OCI-LY1 (cell line): ENCODE measurements at regions not wholly inside any gene's neighbourhood (a gene's known extent, or its start where the extent isn't known, plus 50 kb on each side); places are given as distances from the start of the nearest gene placed in this dataset.

ENCODE experiments used
- H2AFZ ChIP-seq: fragments of 200-600 bp; sonication (generic), shearing (Covaris generic); 2 replicates; pipeline ENCODE4 v1.6.0; 2014; ENCODE audit warnings: antibody characterized with exemption, mild to moderate bottlenecking, low read length
- H3F3A ChIP-seq: fragments of 200-600 bp; sonication (generic), shearing (Covaris generic); 2 replicates; pipeline ENCODE4 v1.6.0; 2014; ENCODE audit warnings: mild to moderate bottlenecking, antibody characterized with exemption, low read length, moderate library complexity; ENCODE audit not compliant: insufficient read depth
- H3K27ac ChIP-seq: fragments of 200-600 bp; sonication (generic); 2 replicates; pipeline ENCODE4 v1.5.1; 2014; ENCODE audit warnings: low read length, mixed run types, mild to moderate bottlenecking, low read depth; ENCODE audit not compliant: poor library complexity, severe bottlenecking
- H3K27me3 ChIP-seq: fragments of 200-600 bp; sonication (generic); 2 replicates; pipeline ENCODE4 v1.6.0; 2014; ENCODE audit warnings: antibody characterized with exemption, mild to moderate bottlenecking, low read length, moderate library complexity; ENCODE audit not compliant: insufficient read depth
- H3K36me3 ChIP-seq: fragments of 200-600 bp; sonication (generic); 2 replicates; pipeline ENCODE4 v1.6.1; 2014; ENCODE audit warnings: mild to moderate bottlenecking, antibody characterized with exemption, low read length, moderate library complexity, mixed read lengths; ENCODE audit not compliant: insufficient read depth
- H3K4me1 ChIP-seq: fragments of 200-600 bp; sonication (generic); 2 replicates; pipeline ENCODE4 v1.5.1; 2014; ENCODE audit warnings: mild to moderate bottlenecking, low read length, moderate library complexity; ENCODE audit not compliant: insufficient read depth, severe bottlenecking
- H3K4me2 ChIP-seq: fragments of 200-600 bp; sonication (generic), shearing (Covaris generic); 2 replicates; pipeline ENCODE4 v1.6.1; 2014; ENCODE audit warnings: low read length
- H3K4me3 ChIP-seq: fragments of 200-600 bp; sonication (generic); 2 replicates; pipeline ENCODE4 v1.5.1; 2014; ENCODE audit warnings: low read length, low read depth, mild to moderate bottlenecking, mixed read lengths; ENCODE audit not compliant: poor library complexity, severe bottlenecking
- H3K79me2 ChIP-seq: fragments of 200-600 bp; shearing (Covaris generic); 2 replicates; pipeline ENCODE4 v1.6.1; 2016; ENCODE audit warnings: mixed run types, low read length, mixed read lengths; ENCODE audit not compliant: insufficient read depth
- H3K9ac ChIP-seq: fragments of 200-600 bp; sonication (generic), shearing (Covaris generic); 2 replicates; pipeline ENCODE4 v1.6.1; 2014; ENCODE audit warnings: mild to moderate bottlenecking, low read length, mixed read lengths
- H3K9me2 ChIP-seq: fragments of 200-600 bp; sonication (generic), shearing (Covaris generic); 2 replicates; pipeline ENCODE4 v1.6.1; 2014; ENCODE audit warnings: low read depth, mild to moderate bottlenecking, low read length, mixed read lengths
- H3K9me3 ChIP-seq: fragments of 200-600 bp; shearing (Covaris generic); 2 replicates; pipeline ENCODE4 v1.6.1; 2014; ENCODE audit warnings: low read length, mixed read lengths
- H4K20me1 ChIP-seq: fragments of 200-600 bp; sonication (generic), shearing (Covaris generic); 2 replicates; pipeline ENCODE4 v1.6.0; 2016; ENCODE audit warnings: mild to moderate bottlenecking, low read length; ENCODE audit not compliant: insufficient read depth
- CTCF ChIP-seq: fragments of 200-600 bp; sonication (generic), shearing (Covaris generic); IDR thresholded peaks from 2 replicates; pipeline ENCODE4 v1.5.1; 2017; ENCODE audit warnings: mild to moderate bottlenecking, antibody characterized with exemption, low read length, moderate library complexity, mixed read lengths
- EZH2 ChIP-seq: fragments of 200-600 bp; sonication (generic), shearing (Covaris generic); IDR thresholded peaks from 2 replicates; pipeline ENCODE4 v1.8.0; 2017; ENCODE audit warnings: borderline replicate concordance, mixed run types, mild to moderate bottlenecking, antibody characterized with exemption, low read length, moderate library complexity, mixed read lengths

GRCh38 chr21:15616864-15617574 lies 112.8 kb upstream of the USP25 start:
- no peaks in the 10 kb centered on the region for H3K79me2 ChIP-seq
- no peak overlapping the region for H3K9ac ChIP-seq
- no peak for TF ChIP-seq CTCF
- no peak for TF ChIP-seq EZH2
- no peaks in the 10 kb centered on the region for H3K4me1 ChIP-seq
- no peaks in the 10 kb centered on the region for H3F3A ChIP-seq
- no peaks in the 10 kb centered on the region for H3K9me2 ChIP-seq
- no peak overlapping the region for H3K4me2 ChIP-seq
- H4K20me1 ChIP-seq: no peaks in the 10 kb centered on the region
- H3K4me3 ChIP-seq: no peak overlapping the region
- no peaks in the 10 kb centered on the region for H3K27me3 ChIP-seq
- no peaks in the 10 kb centered on the region for H3K36me3 ChIP-seq
- no peaks in the 10 kb centered on the region for H3K9me3 ChIP-seq
- no peak overlapping the region for H2AFZ ChIP-seq
- no peak overlapping the region for H3K27ac ChIP-seq

GRCh38 chr21:15617964-15618363 lies 111.8 kb upstream of the USP25 start:
- TF ChIP-seq EZH2: no peak
- no peak for TF ChIP-seq CTCF
- no peak overlapping the region for H3K9ac ChIP-seq
- H3K36me3 ChIP-seq: no peaks in the 10 kb centered on the region
- H4K20me1 ChIP-seq: no peaks in the 10 kb centered on the region
- H3K4me1 ChIP-seq: no peaks in the 10 kb centered on the region
- H2AFZ ChIP-seq: no peak overlapping the region
- no peak overlapping the region for H3K27ac ChIP-seq
- no peaks in the 10 kb centered on the region for H3K27me3 ChIP-seq
- no peak overlapping the region for H3K4me2 ChIP-seq
- no peaks in the 10 kb centered on the region for H3F3A ChIP-seq
- no peaks in the 10 kb centered on the region for H3K9me2 ChIP-seq
- H3K79me2 ChIP-seq: no peaks in the 10 kb centered on the region
- no peak overlapping the region for H3K4me3 ChIP-seq
- no peaks in the 10 kb centered on the region for H3K9me3 ChIP-seq

GRCh38 chr21:15620892-15621291 lies 108.9 kb upstream of the USP25 start:
- Histone ChIP-seq H3K27ac (no peak overlapping the region), H4K20me1 (no peaks in the 10 kb centered on the region), H3K4me1 (no peaks in the 10 kb centered on the region), H3K4me2 (no peak overlapping the region), H3K79me2 (no peaks in the 10 kb centered on the region), H3K9ac (no peak overlapping the region), H3K27me3 (no peaks in the 10 kb centered on the region), H3F3A (no peaks in the 10 kb centered on the region), H3K9me2 (no peaks in the 10 kb centered on the region), H2AFZ (no peak overlapping the region), H3K4me3 (no peak overlapping the region), H3K9me3 (no peaks in the 10 kb centered on the region), H3K36me3 (no peaks in the 10 kb centered on the region)
- TF ChIP-seq EZH2 (no peak), CTCF (no peak)
